ENCODE measurements at regions not wholly inside any gene's neighbourhood (a gene's known extent, or its start where the extent isn't known, plus 50 kb on each side); places are given as distances from the start of the nearest gene placed in this dataset.

- no peak for DNase-seq
- WGBS, 2 donors, result 12 to 63% methylated on average over 2 of the region's 2 CpGs
These were observed 103.4 kb upstream of the ESRRG start for GRCh38 chr1:216826646-216827045.

GRCh38 chr1:216826214-216826613 is 103.0 kb upstream of the ESRRG start:
- Histone ChIP-seq H3K27me3 (no peaks in the 10 kb centered on the region), H3K27ac (no peak overlapping the region), H3K9me3 (no peaks in the 10 kb centered on the region), H3K4me1 (peaks cover 0 to 10% (median 4%) of the 10 kb centered on the region in 4 donors), H3K4me3 (no peak overlapping the region), H3K36me3 (no peaks in the 10 kb centered on the region)
- TF ChIP-seq EP300 (IDR thresholded peaks at IDR 0.05) (no peak), POLR2AphosphoS5 (IDR thresholded peaks at IDR 0.05) (no peak), POLR2A (IDR thresholded peaks at IDR 0.05) (no peak), CTCF (IDR thresholded peaks at IDR 0.05) (no peak)
- WGBS, 2 donors, result 21 to 66% methylated on average over 4 of the region's 4 CpGs
- no peak for DNase-seq
- intact Hi-C loops (cut with DNase I), result no loop called here

More at GRCh38 chr1:216826646-216827045, 103.4 kb upstream of the ESRRG start:
- H3K9me3 ChIP-seq, result no peaks in the 10 kb centered on the region
- H3K27ac ChIP-seq, result no peak overlapping the region
- no peaks in the 10 kb centered on the region for H3K27me3 ChIP-seq
- H3K4me1 ChIP-seq, result peaks cover 0 to 10% (median 4%) of the 10 kb centered on the region in 4 donors
- H3K36me3 ChIP-seq, result no peaks in the 10 kb centered on the region
- H3K4me3 ChIP-seq, result no peak overlapping the region
- intact Hi-C loops (cut with DNase I), result no loop called here
- TF ChIP-seq CTCF (IDR thresholded peaks at IDR 0.05), result no peak
- TF ChIP-seq POLR2A (IDR thresholded peaks at IDR 0.05), result no peak
- no peak for TF ChIP-seq EP300 (IDR thresholded peaks at IDR 0.05)
- no peak for TF ChIP-seq POLR2AphosphoS5 (IDR thresholded peaks at IDR 0.05)

- DNase-seq, result no peak
- intact Hi-C loops (cut with DNase I), result no loop called here
- WGBS, 2 donors, result 72 to 88% methylated on average over 2 of the region's 2 CpGs
- Histone ChIP-seq H3K36me3 (no peaks in the 10 kb centered on the region), H3K27me3 (no peaks in the 10 kb centered on the region), H3K4me1 (peaks cover 0 to 4% (median under 1%) of the 10 kb centered on the region in 4 donors), H3K4me3 (no peak overlapping the region), H3K27ac (no peak overlapping the region), H3K9me3 (no peaks in the 10 kb centered on the region)
- TF ChIP-seq POLR2A (IDR thresholded peaks at IDR 0.05) (no peak), CTCF (IDR thresholded peaks at IDR 0.05) (no peak), EP300 (IDR thresholded peaks at IDR 0.05) (no peak), POLR2AphosphoS5 (IDR thresholded peaks at IDR 0.05) (no peak)
These were observed 102.3 kb upstream of the ESRRG start for GRCh38 chr1:216825557-216825956.

GRCh38 chr1:216824511-216824910 is 101.3 kb upstream of the ESRRG start:
- H3K27me3 ChIP-seq, result no peaks in the 10 kb centered on the region
- WGBS, 2 donors, result 86 to 90% methylated on average over 3 of the region's 3 CpGs
- no peak for TF ChIP-seq POLR2AphosphoS5 (IDR thresholded peaks at IDR 0.05)
- no peak for TF ChIP-seq POLR2A (IDR thresholded peaks at IDR 0.05)
- TF ChIP-seq CTCF (IDR thresholded peaks at IDR 0.05), result no peak
- TF ChIP-seq EP300 (IDR thresholded peaks at IDR 0.05), result no peak
- intact Hi-C loops (cut with DNase I), result no loop called here
- no peak overlapping the region for H3K27ac ChIP-seq
- H3K36me3 ChIP-seq, result no peaks in the 10 kb centered on the region
- no peaks in the 10 kb centered on the region for H3K4me1 ChIP-seq
- DNase-seq, result no peak
- H3K4me3 ChIP-seq, result no peak overlapping the region
- H3K9me3 ChIP-seq, result no peaks in the 10 kb centered on the region

GRCh38 chr1:216823731-216824130 is 100.5 kb upstream of the ESRRG start:
- no peaks in the 10 kb centered on the region for H3K9me3 ChIP-seq
- H3K27ac ChIP-seq, result no peak overlapping the region
- H3K27me3 ChIP-seq, result no peaks in the 10 kb centered on the region
- H3K4me1 ChIP-seq, result no peaks in the 10 kb centered on the region
- H3K4me3 ChIP-seq, result no peak overlapping the region
- intact Hi-C loops (cut with DNase I), result no loop called here
- WGBS, 2 donors, result 89% methylated on average over 2 of the region's 2 CpGs
- TF ChIP-seq POLR2AphosphoS5 (IDR thresholded peaks at IDR 0.05), result no peak
- TF ChIP-seq POLR2A (IDR thresholded peaks at IDR 0.05), result no peak
- no peak for TF ChIP-seq EP300 (IDR thresholded peaks at IDR 0.05)
- TF ChIP-seq CTCF (IDR thresholded peaks at IDR 0.05), result no peak
- no peaks in the 10 kb centered on the region for H3K36me3 ChIP-seq
- DNase-seq, result no peak
